DND-41 (cell line): ENCODE measurements at regions not wholly inside any gene's neighbourhood (a gene's known extent, or its start where the extent isn't known, plus 50 kb on each side); places are given as distances from the start of the nearest gene placed in this dataset.
"Not testable (repeated sequence)": the region's sequence is repeated elsewhere in the genome, so short reads cannot be mapped to it uniquely, and the experiment has no call there.

Experiments used
- CTCF ChIP-seq: IDR thresholded peaks from 2 replicates; pipeline ENCODE4 v1.5.1; 2012; ENCODE audit warnings: borderline replicate concordance, low read length, moderate library complexity, mild to moderate bottlenecking; ENCODE audit not compliant: poor library complexity, severe bottlenecking; ENCODE audit errors: extremely low read depth
- EZH2 ChIP-seq: IDR thresholded peaks from 3 replicates; pipeline ENCODE4 v1.6.1; 2012; ENCODE audit warnings: borderline replicate concordance, low read depth, mild to moderate bottlenecking, moderate library complexity, low read length, inconsistent platforms; ENCODE audit not compliant: severe bottlenecking

GRCh38 chr10:78468731-78469130 lies 435.1 kb downstream of the RPS24 start:
- TF ChIP-seq CTCF, EZH2: not testable (repeated sequence)
